ENCODE measurements at regions not wholly inside any gene's neighbourhood (a gene's known extent, or its start where the extent isn't known, plus 50 kb on each side); places are given as distances from the start of the nearest gene placed in this dataset.

- TF ChIP-seq RAD21 (conservative IDR thresholded peaks at IDR 0.05) (no peak), CTCF (IDR thresholded peaks at IDR 0.05; ENCODE audit: poor library complexity, severe bottlenecking) (no peak), TAF1 (IDR thresholded peaks at IDR 0.05; ENCODE audit: low read depth) (no peak), SMC3 (conservative IDR thresholded peaks at IDR 0.05; ENCODE audit: poor library complexity) (no peak), REST (IDR thresholded peaks at IDR 0.05; ENCODE audit: borderline replicate concordance) (no peak), POLR2AphosphoS5 (IDR thresholded peaks at IDR 0.05) (no peak), EZH2 (IDR thresholded peaks at IDR 0.05; ENCODE audit: borderline replicate concordance, insufficient read depth, low read length, poor library complexity, severe bottlenecking) (no peak)
Observed at GRCh38 chr5:92505925-92506324, 1075.1 kb downstream of the NR2F1-AS1 start.
